ENCODE measurements at regions not wholly inside any gene's neighbourhood (a gene's known extent, or its start where the extent isn't known, plus 50 kb on each side); places are given as distances from the start of the nearest gene placed in this dataset.
"Not testable (repeated sequence)": the region's sequence is repeated elsewhere in the genome, so short reads cannot be mapped to it uniquely, and the experiment has no call there.

DNA sequence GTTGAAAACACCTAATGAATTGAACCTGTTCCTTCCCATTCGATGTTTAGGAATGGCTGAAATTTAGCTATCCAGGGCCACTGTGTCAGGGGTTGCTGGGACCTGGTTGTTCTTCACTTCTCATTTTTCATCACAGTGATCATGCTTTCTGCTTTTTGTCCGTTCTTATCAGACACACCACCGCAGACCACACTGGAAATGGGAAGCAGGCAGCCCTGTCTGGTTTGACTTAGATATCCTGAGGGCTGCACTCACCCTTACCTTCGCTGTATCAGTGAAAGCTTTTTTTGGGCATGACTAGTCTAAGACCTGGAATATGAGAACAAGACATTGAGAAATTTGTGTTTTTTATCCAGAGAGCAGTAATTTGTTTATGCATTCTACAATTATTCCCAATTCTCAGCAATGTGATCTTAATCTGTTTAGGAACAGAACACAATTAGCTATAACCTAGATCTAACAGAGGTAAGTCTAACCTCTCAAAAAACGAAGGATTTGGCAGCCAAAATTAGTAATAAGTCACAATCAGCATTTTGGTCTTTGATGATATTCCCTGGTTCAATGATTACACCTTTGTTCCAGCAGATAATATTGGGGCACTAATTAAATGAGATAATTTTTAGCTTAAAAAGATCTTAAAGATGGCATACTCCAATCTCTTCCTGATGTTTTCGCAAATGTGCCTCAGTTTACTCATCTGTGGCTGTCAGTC is 126.0 kb upstream of the GOT2 start:
- CTCF ChIA-PET = no interaction called here

GRCh38 chr16:58858577-58858976 is 124.5 kb upstream of the GOT2 start:
- CTCF ChIA-PET; POLR2A ChIA-PET; DNase-seq (ENCODE audit: low read depth); H3K36me3 ChIP-seq (ENCODE audit: control insufficient read depth, insufficient read depth, low read length); H3K4me3 ChIP-seq (ENCODE audit: low read depth, low read length); H3K27me3 ChIP-seq (ENCODE audit: control insufficient read depth, insufficient read depth, low read length): not testable (repeated sequence)

More for the DNA sequence above, 126.0 kb upstream of the GOT2 start:
- Histone ChIP-seq H3K4me3 (ENCODE audit: low read depth, low read length) (no peak overlapping the region), H3K36me3 (ENCODE audit: control insufficient read depth, insufficient read depth, low read length) (no peaks in the 10 kb centered on the region), H3K27me3 (ENCODE audit: control insufficient read depth, insufficient read depth, low read length) (no peaks in the 10 kb centered on the region)
- no peak for DNase-seq (ENCODE audit: low read depth)
- POLR2A ChIA-PET = no interaction called here
- TF ChIP-seq, protein P1, sequence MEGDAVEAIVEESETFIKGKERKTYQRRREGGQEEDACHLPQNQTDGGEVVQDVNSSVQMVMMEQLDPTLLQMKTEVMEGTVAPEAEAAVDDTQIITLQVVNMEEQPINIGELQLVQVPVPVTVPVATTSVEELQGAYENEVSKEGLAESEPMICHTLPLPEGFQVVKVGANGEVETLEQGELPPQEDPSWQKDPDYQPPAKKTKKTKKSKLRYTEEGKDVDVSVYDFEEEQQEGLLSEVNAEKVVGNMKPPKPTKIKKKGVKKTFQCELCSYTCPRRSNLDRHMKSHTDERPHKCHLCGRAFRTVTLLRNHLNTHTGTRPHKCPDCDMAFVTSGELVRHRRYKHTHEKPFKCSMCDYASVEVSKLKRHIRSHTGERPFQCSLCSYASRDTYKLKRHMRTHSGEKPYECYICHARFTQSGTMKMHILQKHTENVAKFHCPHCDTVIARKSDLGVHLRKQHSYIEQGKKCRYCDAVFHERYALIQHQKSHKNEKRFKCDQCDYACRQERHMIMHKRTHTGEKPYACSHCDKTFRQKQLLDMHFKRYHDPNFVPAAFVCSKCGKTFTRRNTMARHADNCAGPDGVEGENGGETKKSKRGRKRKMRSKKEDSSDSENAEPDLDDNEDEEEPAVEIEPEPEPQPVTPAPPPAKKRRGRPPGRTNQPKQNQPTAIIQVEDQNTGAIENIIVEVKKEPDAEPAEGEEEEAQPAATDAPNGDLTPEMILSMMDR (IDR thresholded peaks at IDR 0.05; ENCODE audit: insufficient read depth, low read depth, low read length) = no peak

DNA sequence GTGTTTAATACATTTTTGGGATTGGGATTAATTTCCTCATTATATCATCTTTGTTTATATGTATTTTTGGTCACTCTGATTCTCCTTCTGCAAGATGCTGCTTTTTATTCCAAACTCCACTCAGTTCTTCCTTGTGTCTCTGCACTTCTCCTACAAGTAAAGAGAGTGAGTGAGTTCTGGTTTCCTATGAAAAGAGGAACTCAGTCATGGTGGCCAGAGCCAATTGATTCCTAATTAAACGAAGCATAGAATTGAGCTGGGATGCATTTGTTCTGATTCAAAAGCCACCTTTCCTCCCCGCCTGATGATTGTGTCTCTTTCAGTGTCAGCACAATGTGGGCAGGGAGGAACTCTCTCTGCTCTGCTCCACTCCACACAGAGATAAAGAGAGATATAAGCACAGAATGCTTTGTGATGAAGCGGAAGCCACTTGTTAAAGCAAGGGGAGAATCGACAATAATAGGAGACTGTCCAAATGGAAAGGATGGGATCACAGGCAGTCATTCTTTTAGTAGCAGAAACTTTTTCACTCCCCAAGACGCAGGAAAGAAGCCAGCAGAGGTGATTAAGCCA is 121.3 kb upstream of the GOT2 start:
- CTCF ChIA-PET = no interaction called here

DNA sequence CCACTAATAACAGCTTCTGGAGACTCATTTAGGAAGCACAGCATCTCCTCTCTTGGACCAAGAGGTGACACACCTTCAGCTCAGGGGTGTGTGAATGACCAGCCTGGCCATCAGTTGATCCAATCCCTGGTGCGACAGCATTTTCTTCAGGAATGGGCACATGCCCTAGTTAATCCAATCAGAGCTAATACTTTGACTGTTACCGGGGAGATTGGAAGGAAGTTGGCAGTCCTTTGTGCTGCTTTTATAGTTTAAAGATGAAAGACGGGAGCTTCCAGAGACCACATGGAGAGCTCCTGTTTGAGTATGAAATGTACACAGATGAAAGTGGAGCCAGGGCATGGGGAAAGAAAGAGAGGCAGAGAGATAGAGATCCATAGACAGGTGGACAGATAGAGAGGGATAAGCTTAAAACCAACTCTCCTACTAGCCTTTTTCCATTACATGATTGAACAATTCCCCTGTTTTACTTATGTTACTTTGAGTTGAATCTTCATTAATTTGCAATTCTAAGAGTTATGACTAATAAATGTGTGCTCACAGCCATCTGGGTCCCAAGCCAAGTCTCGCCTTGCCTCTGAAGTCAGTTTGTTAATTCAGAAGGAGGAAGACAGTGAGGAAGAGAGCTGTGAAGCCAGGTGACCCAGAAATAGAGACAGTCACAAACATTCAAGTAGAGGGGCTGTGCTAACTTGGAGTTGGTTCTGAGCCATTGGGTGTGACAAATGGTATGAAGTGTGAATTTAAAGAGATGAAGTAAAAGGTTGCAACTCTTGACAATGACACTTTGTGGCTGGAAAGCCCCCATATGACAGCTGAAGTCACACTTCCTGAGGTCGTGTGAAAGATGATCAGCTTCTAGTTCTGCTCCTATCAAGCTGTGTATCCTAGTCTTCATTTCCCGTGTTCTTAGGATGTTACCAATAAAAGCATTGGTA is 120.0 kb upstream of the GOT2 start:
- Histone ChIP-seq H3K4me3 (ENCODE audit: low read depth, low read length) (no peak overlapping the region), H3K36me3 (ENCODE audit: control insufficient read depth, insufficient read depth, low read length) (no peaks in the 10 kb centered on the region), H3K27me3 (ENCODE audit: control insufficient read depth, insufficient read depth, low read length) (no peaks in the 10 kb centered on the region)
- ChIA-PET POLR2A (no interaction called here), CTCF (interaction anchor here (1.2 kb wide), 1 partner anchor 184 kb away, joined by 3 read pairs; no protein-coding TSS in a partner anchor)
- TF ChIP-seq, protein P1 (IDR thresholded peaks at IDR 0.05; ENCODE audit: insufficient read depth, low read depth, low read length) = no peak
- no peak for DNase-seq (ENCODE audit: low read depth)

More for the DNA sequence above, 121.3 kb upstream of the GOT2 start:
- TF ChIP-seq, protein P1 (IDR thresholded peaks at IDR 0.05; ENCODE audit: insufficient read depth, low read depth, low read length) = no peak
- no peak for DNase-seq (ENCODE audit: low read depth)
- POLR2A ChIA-PET = no interaction called here
- Histone ChIP-seq H3K27me3 (ENCODE audit: control insufficient read depth, insufficient read depth, low read length) (no peaks in the 10 kb centered on the region), H3K36me3 (ENCODE audit: control insufficient read depth, insufficient read depth, low read length) (no peaks in the 10 kb centered on the region), H3K4me3 (ENCODE audit: low read depth, low read length) (no peak overlapping the region)

GRCh38 chr16:58850678-58851020 is 116.5 kb upstream of the GOT2 start:
- ChIA-PET CTCF (no interaction called here), POLR2A (no interaction called here)
- Histone ChIP-seq H3K27me3 (ENCODE audit: control insufficient read depth, insufficient read depth, low read length) (no peaks in the 10 kb centered on the region), H3K36me3 (ENCODE audit: control insufficient read depth, insufficient read depth, low read length) (no peaks in the 10 kb centered on the region), H3K4me3 (ENCODE audit: low read depth, low read length) (no peak overlapping the region)
- DNase-seq (ENCODE audit: low read depth) = no peak
- TF ChIP-seq, protein P1 (IDR thresholded peaks at IDR 0.05; ENCODE audit: insufficient read depth, low read depth, low read length) = no peak

All from BJ (cell line).